ENCODE measurements at regions not wholly inside any gene's neighbourhood (a gene's known extent, or its start where the extent isn't known, plus 50 kb on each side); places are given as distances from the start of the nearest gene placed in this dataset.

DNA sequence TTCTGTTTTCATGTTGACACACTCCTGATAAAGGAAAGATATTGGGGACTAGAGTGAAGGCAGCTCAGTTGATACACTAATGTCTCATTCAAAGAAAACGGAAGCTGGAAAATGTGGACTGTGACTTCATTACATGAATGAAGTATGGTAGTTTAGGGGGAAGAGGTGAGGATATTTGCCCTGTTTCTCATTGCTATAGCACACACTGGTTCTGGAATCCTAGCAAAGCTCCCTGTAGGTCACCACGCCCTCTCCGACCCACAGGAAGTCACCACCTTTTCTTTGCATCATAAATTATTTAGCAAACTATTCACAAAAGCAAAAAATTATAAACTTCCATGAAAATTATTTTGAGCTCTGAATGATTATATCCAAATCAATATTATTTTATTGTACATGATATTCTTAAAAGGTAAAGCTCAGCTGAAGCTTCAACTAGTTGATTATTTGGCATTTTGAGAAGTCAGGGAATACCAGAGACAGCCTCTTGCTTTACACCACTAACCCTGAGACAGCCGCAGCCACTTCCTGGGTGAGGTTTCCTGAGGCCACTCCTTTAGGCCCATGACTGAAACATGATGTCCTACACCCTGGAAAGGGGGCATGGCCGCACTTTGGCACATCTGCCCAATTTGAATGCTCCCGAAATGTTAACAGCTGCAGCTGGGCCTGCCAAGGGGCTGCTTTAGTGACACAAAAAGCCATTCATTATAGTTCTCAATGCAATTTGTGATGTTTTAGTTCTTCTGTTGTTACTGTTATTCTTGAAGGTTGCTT is 50.0 kb upstream of the WDFY2 start:
- Histone ChIP-seq H3K4me3 (ENCODE audit: low read depth, low read length, poor library complexity, severe bottlenecking) (no peak overlapping the region), H3K36me3 (ENCODE audit: insufficient read depth, low read length, poor library complexity, severe bottlenecking) (no peaks in the 10 kb centered on the region), H3K9me3 (ENCODE audit: low read depth, low read length, poor library complexity, severe bottlenecking) (no peaks in the 10 kb centered on the region), H3K4me1 (ENCODE audit: insufficient read depth, low read length, poor library complexity, severe bottlenecking) (peaks cover 17% of the 10 kb centered on the region), H3K27me3 (replicated peaks; ENCODE audit: insufficient read depth, low read depth, low read length, poor library complexity) (no peaks in the 10 kb centered on the region), H3K27ac (ENCODE audit: low read depth, low read length, poor library complexity, severe bottlenecking) (peak overlapping the region; percentile 38)
- POLR2A ChIA-PET (ENCODE audit: low non-redundant PET) = no interaction called here
- TF ChIP-seq, protein P1, sequence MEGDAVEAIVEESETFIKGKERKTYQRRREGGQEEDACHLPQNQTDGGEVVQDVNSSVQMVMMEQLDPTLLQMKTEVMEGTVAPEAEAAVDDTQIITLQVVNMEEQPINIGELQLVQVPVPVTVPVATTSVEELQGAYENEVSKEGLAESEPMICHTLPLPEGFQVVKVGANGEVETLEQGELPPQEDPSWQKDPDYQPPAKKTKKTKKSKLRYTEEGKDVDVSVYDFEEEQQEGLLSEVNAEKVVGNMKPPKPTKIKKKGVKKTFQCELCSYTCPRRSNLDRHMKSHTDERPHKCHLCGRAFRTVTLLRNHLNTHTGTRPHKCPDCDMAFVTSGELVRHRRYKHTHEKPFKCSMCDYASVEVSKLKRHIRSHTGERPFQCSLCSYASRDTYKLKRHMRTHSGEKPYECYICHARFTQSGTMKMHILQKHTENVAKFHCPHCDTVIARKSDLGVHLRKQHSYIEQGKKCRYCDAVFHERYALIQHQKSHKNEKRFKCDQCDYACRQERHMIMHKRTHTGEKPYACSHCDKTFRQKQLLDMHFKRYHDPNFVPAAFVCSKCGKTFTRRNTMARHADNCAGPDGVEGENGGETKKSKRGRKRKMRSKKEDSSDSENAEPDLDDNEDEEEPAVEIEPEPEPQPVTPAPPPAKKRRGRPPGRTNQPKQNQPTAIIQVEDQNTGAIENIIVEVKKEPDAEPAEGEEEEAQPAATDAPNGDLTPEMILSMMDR (conservative IDR thresholded peaks at IDR 0.05; ENCODE audit: low read depth, low read length) = no peak
- no peak for TF ChIP-seq EZH2 (IDR thresholded peaks at IDR 0.05; ENCODE audit: borderline replicate concordance, low read depth, low read length, poor library complexity, severe bottlenecking)
- intact Hi-C loops (cut with micrococcal nuclease; ENCODE audit: unreplicated experiment) = no loop called here
- peak; percentile 53 for DNase-seq (ENCODE audit: low spot score)
- BruUV-seq (replicated peaks) = no TSS peak
- CTCF ChIA-PET = no interaction called here
